GM19351 (cell line): ENCODE measurements at regions not wholly inside any gene's neighbourhood (a gene's known extent, or its start where the extent isn't known, plus 50 kb on each side); places are given as distances from the start of the nearest gene placed in this dataset.
"Not testable (repeated sequence)": the region's sequence is repeated elsewhere in the genome, so short reads cannot be mapped to it uniquely, and the experiment has no call there.

Source experiments
- ATAC-seq: cut with Tn5 transposase; IDR thresholded peaks from one replicate; pipeline ENCODE4 v1.9.1; 2021; ENCODE audit warnings: mild to moderate bottlenecking, moderate library complexity; ENCODE audit not compliant: unreplicated experiment

DNA sequence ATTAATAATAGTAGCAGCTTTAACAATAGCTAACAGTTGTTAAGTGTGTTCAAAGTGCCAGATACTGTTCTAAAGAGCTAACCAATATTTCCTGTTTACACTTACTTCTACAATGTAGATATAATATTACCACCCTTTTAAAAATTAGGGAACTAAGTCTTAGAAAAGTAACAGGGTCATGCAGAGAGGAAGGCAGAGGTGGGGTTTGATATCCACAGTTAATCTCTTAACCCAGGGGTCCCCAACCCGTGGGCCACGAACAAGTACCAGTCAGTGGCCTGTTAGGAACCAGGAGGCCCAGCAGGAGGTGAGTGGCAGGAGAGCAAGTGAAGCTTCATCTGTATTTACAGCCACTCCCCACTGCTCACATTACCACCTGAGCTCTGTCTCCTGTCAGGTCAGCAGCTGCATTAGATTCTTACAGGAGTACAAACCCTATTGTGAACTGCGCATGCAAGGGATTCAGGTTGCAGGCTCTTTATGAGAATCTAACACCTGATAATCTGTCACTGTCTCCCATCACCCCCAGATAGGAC, 89.1 kb downstream of the ACTL7B start:
- ATAC-seq, result no peak

DNA sequence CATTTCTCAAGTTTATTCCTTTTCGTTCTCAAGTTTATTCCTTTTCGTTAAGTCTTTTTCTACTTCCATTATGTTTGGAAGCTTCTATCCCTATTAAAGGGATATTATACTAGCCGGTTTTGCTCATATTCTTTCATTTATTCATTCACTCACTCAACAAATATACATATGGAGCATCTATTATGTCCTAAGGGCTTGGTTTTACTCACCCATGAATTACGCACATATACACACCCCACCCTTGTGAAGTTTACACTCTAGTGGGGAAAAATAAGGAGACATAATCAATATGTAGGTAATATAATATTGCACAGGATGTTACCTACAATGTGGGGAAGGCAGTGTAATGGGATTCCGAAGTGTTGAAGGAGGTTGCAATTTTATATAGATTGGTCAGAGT, 90.5 kb downstream of the ACTL7B start:
- no peak for ATAC-seq

DNA sequence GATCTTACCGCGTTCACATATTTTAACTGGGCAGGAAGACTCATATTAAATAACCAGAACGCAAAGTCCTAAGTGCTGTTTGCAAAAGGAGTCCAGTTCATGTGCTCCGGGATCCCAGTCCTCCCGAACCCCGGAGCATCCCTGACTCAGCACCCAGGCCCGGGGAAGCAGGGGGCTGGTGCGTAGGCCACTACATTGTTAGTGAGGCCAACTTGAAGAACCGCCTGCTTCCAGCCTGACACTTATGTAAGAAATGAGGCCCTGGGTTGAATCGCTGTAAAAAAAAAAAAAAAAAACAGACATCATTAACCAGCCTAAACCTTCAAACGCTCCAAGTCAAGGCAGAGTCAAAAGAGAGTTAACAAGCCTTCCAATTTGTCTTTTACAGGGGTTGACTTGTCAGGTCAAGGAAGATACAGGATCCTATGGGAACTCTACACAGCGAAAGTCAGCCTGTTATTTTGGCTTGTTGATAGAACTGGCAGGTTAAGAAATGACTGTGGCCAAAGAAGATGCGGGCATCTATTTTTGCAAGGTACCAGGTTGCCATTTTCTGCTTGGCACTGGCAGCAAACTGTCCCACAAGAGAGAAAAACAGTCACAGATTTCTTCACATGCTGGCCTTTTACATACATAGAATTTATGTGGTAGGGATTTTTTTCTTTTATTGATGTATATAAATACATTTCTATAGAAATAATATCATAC, 93.3 kb downstream of the ACTL7B start:
- ATAC-seq, result no peak

DNA sequence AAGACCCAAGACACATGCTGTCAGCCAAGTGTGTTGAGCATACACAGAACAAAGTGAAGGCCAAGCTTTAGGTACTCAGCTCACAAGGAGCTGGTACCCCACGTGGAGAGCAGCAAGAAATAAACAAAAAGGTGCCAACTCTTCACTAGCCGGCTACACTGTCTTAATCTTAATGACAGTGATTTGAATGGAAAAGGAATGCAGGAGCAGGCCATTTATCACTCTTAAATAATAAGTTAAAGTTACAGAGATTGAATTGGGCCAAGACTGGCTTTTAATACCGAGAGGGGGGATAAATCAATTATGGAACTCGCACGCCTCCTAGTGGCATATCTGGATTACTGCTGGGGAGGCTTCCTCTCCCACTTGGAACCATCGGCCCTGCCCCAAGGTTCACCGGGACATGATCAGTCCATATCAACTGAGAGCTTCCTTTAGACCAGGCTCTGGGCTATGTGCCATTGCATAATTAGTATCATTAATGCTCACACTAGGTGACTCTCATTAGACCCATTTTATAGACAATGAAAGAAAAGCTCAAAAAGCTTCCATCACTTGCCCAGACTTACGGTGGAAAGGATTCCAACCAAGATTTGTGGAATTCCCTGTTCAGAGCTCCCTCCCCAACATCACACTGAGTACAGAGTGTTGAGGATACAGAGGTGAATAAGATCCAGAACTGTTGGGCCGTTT, 94.0 kb downstream of the ACTL7B start:
- ATAC-seq, result peak; percentile 82

DNA sequence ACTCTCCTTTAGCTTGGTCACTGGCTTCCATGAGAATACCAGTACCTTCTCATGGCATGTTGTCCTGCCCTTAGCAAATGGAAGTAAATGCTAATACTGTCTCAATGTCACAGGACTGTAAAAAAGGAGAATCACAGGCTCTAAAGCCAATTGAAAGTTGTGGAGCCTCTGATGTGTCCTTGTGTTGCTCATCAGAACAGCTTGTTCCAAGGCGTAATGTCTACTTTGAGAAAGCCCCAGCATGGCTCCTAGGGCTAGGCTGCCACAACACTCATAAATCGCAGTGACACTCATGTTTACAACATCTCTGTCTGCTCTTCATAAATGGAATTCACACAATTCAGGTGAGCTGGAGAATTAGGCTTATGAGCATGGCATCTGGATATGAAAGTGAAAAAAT, 94.9 kb downstream of the ACTL7B start:
- no peak for ATAC-seq

DNA sequence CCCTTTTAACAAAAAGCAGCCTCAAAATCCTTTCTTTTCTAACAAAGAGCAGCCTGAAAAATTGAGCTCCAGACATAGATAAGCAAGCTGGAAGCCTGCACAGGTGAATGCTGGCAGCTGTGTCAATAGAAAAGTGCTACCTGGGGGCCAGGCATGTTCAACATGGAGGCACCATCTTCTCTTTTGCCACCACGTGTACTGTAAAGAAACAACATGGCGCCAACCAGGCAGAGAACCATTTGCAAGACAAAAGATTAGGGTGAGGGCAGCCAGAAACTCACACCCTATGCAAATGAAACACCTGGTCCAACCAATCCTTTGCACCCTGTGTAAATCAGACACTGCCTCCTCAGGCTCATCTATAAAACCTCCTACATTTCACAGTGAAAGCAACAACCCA, 96.0 kb downstream of the ACTL7B start:
- no peak for ATAC-seq

DNA sequence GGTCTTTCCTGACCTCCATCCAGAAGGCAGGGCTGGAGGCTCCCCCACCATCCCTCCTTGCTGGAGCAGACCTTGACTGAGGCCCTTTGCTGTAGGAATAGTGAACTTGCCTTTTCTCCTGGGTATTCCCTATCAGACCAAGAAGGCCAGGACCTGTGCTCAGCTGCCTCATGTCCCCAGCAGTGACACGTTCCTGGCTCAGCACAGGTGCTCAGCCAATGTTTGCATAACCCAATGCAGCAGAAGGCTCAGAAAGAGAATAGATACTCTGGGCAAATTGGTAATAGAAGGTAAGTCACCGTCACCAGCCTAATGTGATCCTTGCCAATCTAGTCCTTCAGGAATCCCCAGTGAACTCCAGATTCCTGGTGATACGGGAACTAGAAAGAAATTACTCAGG, 96.4 kb downstream of the ACTL7B start:
- no peak for ATAC-seq

DNA sequence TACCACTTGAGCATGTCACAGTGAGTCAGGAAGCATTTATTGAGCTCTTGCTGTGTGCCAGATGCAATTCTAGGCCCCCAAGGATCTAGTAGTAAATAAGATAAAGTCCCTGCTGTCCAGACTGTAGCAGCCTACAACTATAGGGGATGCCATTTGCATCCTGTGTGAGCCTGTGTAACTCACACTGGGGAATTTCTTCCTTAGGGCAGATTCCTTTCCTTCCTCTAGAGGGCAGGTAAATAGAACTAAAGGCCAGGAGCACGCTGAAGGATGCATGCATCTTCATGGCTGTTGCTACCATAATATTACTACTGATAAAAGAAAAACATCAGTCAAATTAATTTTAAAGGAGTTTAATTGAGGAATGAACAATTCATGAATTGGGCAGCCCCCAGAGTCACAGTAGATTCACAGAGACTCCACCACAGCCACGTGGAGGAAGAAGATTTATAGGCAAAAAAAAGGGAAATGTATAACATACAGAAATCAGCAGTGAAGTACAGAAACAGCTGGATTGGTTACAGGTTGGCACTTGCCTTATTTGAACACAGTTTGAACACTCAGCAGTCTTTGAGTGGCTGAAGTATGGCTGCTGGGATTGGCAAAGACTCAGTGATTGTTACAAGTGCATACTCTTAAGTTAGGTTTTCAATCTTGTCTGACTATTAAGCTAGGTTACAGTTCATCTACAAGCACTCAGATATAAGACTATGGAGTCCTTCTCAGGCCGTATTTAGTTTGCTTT, 98.9 kb downstream of the ACTL7B start:
- ATAC-seq, result no peak

DNA sequence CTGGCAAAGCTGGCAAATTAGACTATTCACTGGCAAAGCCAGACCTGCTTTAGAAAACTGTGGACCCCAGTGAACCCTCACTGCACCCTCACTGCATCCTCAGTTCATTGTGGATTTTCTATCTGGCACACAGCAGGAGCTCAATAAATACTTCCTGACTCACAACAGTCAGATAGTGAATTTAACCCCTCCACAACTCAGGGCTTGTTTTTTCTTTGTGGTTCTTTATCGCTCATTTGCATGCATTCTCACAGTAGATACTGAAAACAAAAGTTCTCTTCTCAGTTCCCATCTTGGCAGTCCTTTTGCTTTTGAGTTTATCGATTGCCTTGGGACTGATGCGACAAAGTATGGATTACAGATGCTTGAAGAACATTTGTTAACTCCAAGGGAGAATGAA, 99.8 kb downstream of the ACTL7B start:
- ATAC-seq, result peak; percentile 98

DNA sequence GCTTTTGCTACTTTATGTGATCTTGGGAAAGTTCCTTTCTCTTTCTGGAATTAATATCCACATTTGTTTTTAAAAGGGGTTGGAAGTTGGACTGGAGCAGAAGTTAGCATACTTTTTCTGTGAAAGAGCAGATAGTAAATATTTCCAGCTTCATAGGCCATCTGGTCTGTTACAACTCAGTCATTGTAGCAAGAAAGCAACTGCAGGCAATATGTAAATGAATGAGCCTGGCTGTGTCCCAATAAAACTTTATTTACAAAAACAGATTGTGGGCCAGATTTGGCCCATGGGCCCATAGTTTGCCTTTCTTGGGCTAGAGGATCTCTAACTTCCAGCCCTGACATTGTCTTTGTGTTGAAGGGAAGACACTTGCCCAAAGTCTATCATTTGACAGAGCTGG, 104.4 kb downstream of the ACTL7B start:
- ATAC-seq, result no peak

DNA sequence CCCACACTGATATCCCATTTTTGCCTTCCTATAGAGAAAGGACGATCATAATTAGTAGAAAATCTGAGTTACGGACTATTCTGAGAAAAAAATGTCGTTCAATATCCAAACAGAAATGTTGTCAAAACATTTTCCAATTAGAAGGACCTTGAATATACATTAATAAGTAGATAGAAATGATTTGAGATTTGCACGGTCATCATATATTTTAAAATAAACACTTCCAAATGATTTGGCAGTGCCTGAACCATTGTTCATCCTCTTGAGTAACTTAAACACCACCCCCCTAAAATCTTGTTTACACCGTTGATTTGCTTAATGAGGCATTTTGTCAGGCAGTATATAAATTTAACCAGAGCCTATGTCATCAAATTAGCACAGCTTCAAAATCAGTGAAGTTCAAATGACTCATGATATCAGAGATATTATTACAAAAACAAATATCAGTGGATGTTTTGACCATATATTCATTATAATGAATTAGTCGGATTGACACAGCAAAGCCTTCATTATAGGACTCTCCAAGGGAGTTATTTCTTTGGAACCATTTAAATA, 105.0 kb downstream of the ACTL7B start:
- ATAC-seq, result no peak

DNA sequence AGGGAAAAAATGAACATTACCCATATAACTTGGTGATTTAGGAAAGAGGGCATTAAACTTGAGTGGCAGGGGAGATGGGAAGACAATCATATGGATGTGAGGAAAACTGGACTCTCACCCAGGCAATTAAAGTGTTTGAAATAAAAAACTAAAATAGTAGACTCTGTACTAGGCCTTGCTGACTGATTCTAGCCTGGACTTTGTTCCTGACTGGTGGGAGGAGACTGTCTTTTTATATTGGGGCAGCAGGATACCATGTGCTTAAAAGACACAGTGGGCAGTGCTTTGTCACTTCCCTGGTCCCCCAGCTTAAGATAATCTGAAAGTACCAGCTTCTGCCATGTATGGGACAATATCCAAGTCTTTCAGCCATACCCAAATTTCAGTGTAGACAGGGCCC, 107.0 kb downstream of the ACTL7B start:
- ATAC-seq, result no peak

DNA sequence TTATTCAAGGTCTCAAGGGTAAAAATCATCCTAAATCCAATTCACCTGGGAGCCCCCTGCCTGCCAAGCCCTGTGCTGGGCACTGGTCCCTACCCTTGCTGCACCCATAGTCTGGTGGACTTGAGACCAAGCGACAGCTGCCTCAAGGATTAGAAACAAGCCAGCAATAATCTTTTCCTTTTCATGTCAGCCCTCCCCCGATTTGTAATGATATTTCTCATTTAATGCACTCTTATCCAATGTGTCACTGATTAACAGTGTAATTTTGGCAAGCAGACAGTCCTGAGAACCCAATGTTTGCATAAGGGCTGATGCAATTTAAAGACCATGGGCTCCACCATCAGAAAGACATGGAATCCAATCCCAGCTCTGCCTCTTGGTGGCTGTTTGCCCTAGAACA, 108.9 kb downstream of the ACTL7B start:
- no peak for ATAC-seq

DNA sequence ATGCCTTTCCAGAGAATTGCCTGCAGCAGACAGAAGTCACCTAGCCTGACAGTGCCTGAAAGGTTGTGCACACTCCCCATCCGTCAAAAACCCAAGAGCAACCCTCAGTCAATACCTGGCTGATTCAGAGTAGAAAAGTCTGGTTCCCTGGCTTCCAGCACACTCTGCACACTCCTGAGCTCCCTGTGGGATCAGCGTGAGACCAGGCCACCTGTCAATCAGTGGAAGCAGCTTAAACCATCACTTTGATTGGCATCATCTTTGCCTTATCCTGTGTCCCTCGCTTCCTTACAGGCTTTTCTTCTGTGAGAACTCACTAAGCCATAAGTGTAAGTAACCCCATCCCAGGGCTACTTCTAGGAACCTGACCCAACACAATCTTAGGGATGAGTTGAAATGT, 109.8 kb downstream of the ACTL7B start:
- ATAC-seq, result no peak

DNA sequence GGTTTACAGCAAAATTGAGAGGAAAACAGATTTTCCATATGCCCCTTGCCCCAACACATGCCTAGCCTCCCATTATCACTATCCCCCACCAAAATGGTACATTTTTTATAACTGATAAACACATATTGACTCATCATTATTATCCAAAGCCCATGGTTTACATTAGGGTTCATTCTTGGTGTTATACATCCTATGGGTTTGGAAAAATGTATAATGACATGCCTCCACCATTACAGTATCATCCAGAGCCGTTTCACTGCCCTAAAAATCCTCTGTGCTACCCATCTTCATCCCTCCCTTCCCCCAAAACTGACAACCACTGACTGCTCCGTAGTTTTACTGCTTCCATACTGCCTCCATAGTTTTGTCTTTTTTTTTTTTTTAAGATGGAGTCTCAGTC, 111.1 kb downstream of the ACTL7B start:
- ATAC-seq, result no peak

DNA sequence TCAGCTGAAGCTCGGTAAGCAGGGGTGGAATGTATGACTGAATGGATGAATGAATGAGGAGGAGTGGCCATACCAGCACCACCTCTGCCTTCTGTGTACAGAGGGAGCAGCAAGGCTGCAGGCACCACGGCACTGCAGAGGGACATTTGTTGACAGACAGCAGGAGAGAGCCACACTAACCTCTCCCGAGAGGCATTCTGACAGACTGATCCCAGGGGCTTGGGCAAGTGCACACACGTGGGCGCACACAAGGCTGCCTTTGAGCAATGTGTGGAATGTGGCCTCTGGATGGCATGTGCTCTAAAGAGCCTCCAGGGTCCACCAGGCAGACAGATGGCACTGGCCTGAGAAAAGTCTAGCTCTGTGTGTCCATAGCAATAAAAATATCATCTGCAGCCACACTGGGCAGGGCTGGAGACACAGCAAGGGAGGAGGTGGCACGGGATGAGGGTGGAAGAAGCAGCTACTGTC, 111.8 kb downstream of the ACTL7B start:
- no peak for ATAC-seq

DNA sequence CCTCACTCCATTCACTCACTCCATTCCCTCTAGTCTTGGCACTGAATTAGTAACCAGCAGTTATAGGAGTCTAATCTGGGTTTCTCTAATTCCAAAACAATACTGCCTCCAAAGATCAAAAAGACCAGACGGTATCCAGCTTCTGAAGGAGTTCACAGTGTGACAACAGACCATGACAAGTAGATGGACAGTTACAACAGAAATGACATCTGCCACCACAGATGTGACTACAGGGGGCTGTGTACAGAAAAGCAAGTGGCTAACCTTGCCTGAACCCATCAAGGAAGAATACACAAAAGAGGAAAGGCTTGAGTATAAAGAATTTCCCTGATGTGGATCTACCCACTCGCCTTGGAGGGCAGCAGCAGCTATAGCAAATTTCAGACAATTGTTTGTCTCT, 112.4 kb downstream of the ACTL7B start:
- ATAC-seq, result no peak

DNA sequence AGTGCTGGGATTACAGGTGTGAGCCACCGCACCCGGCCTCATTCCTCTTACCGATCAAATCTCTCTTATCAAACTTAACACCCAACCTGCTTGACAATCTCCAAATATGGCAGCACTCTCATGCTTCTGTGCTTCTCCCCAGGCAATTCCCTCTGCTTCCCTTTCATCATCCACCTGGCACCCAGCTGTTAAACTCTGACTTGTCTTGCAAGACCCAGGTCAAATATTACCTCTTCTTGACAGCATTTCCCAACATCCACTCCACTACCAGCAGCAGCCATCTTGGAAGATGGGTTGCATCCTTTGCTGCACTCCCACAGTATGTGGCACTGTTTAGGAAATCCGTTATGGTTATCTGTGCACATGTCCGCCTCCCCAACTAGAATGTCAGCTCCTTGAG, 113.6 kb downstream of the ACTL7B start:
- ATAC-seq, result no peak

DNA sequence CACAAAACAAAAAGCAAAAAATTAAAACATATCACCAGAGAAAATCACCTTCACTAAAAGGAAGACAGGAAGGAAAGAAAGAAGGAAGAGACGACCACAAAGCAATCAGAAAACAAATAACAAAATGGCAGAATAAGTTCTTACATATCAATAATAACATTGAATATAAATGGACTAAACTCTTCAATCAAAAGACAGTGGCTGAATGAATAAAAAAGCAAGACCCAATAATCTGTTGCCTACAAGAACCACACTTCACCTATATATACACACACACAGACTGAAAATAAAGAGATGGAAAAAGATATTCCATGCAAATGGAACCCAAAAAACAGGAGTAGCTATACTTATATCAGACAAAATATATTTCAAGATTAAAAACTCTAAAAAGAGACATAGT, 124.5 kb downstream of the ACTL7B start:
- ATAC-seq, result not testable (repeated sequence)

DNA sequence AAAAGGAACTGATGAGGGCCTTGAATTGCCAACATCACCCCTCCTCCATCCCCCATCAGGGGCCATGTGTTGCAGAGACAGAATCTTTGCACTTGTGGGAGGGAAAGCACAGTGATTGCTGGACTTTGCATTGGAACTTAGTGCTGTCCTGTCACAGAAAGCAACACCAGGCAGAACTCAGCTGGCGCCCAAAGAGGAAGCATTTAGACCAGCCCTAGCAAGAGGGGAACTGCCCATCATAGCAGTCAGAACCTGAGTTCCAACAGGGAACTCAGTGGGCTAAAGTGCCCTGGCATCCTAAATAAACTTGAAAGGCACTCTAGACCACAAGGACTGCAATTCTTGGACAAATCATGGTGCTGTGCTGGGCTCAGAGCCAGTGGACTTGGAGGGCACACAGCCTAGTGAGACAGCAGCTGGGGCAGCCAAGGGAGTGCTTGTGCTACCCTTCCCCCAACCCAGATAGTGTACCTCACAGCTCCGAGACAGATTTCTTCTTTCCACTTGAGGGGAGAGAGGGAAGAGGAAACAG, 128.1 kb downstream of the ACTL7B start:
- ATAC-seq, result no peak

DNA sequence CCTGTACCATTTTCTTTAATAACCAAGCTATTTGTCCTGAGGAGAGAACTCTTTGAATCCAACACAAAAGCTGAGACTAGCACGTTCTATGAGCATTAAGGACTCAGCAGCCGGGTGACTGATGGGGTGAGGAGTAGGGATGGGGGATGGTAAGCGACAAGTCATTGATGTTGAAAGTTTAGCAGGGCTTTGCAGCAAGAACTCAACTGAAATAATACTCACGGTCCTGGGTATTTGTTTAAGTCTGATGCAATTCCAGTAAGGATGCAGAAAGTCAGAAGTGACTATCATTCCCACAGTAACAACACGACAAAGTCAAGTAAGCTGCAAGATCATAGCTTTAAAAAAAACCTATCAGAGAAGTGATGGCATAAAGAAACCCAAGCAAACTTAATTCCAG, 131.1 kb downstream of the ACTL7B start:
- no peak for ATAC-seq
